ENCODE measurements at regions not wholly inside any gene's neighbourhood (a gene's known extent, or its start where the extent isn't known, plus 50 kb on each side); places are given as distances from the start of the nearest gene placed in this dataset.

GRCh38 chr16:5502944-5503343 lies 405.3 kb upstream of the EEF2KMT start:
- TF ChIP-seq ELF4 (IDR thresholded peaks at IDR 0.05) (no peak), FOXA1 (IDR thresholded peaks at IDR 0.05) (no peak), HDGF (IDR thresholded peaks at IDR 0.05; ENCODE audit: borderline replicate concordance) (no peak), L3MBTL2 (conservative IDR thresholded peaks at IDR 0.05) (no peak), TARDBP (IDR thresholded peaks at IDR 0.05) (no peak), ZNF384 (IDR thresholded peaks at IDR 0.05) (no peak), SP1 (IDR thresholded peaks at IDR 0.05) (no peak)
